Peyer's patch (tissue), 4 donors: ENCODE measurements at regions not wholly inside any gene's neighbourhood (a gene's known extent, or its start where the extent isn't known, plus 50 kb on each side); places are given as distances from the start of the nearest gene placed in this dataset.
A peak's percentile ranks its signal among the peaks of the same experiment; 100 is the strongest.

Experiments used
- DNase-seq, 3 donors: peaks; one replicate each; pipeline ENCODE4 v3.0.0-alpha.2; 2017 to 2019
- H3K27ac ChIP-seq, 4 donors: fragments of 200-600 bp; sonication (generic); one replicate each; pipeline ENCODE4 v1.5.1; 2016 to 2019
- H3K27me3 ChIP-seq, 2 donors: fragments of 200-600 bp; sonication (generic); one replicate each; pipeline ENCODE4 v1.5.1; 2019
- H3K36me3 ChIP-seq, 3 donors: fragments of 200-600 bp; sonication (generic); one replicate each; pipeline ENCODE4 v1.5.1; 2016 to 2019
- H3K4me1 ChIP-seq, 4 donors: fragments of 200-600 bp; sonication (generic); one replicate each; pipeline ENCODE4 v1.5.1; 2016 to 2019
- H3K4me3 ChIP-seq, 4 donors: fragments of 200-600 bp; sonication (generic); 1 replicate in 3 of 4; 2 replicates in 1 of 4; pipeline ENCODE4 v1.5.1; 2016 to 2019; ENCODE audit warnings: mild to moderate bottlenecking in 1 of 4
- H3K9me3 ChIP-seq, 4 donors: fragments of 200-600 bp; sonication (generic); one replicate each; pipeline ENCODE4 v1.5.1; 2016 to 2019; ENCODE audit warnings: mild to moderate bottlenecking in 1 of 4
- CTCF ChIP-seq, 6 experiments: fragments of 450-650 bp in 4 of 6; fragments of 200-600 bp in 2 of 6; sonication (generic) in 1 of 6; IDR thresholded peaks; one replicate each; pipeline ENCODE4 v1.5.1; 2017 to 2019; ENCODE audit warnings: antibody characterized with exemption in 6 of 6, mild to moderate bottlenecking in 3 of 6, moderate library complexity in 1 of 6
- POLR2A ChIP-seq, 2 donors: fragments of 450-650 bp; IDR thresholded peaks; one replicate each; pipeline ENCODE4 v1.5.1; 2017; ENCODE audit warnings: antibody characterized with exemption in 2 of 2, mild to moderate bottlenecking in 2 of 2, moderate library complexity in 2 of 2

GRCh38 chr3:44045476-44046275 lies 196.0 kb upstream of the TOPAZ1 start:
- no peaks in the 10 kb centered on the region for H3K4me1 ChIP-seq
- no peaks in the 10 kb centered on the region for H3K27me3 ChIP-seq
- TF ChIP-seq POLR2A (IDR thresholded peaks at IDR 0.05) (no peak), CTCF (IDR thresholded peaks at IDR 0.05) (no peak)
- H3K36me3 ChIP-seq, result no peaks in the 10 kb centered on the region
- H3K4me3 ChIP-seq, result no peak overlapping the region
- DNase-seq, result peak in 2 of 3 donors; percentile 74 to 85
- H3K27ac ChIP-seq, result no peak overlapping the region
- H3K9me3 ChIP-seq, result no peaks in the 10 kb centered on the region

- H3K4me1 ChIP-seq, result no peaks in the 10 kb centered on the region
- no peaks in the 10 kb centered on the region for H3K9me3 ChIP-seq
- TF ChIP-seq POLR2A (IDR thresholded peaks at IDR 0.05) (no peak), CTCF (IDR thresholded peaks at IDR 0.05) (no peak)
- no peaks in the 10 kb centered on the region for H3K36me3 ChIP-seq
- no peaks in the 10 kb centered on the region for H3K27me3 ChIP-seq
- H3K4me3 ChIP-seq, result no peak overlapping the region
- DNase-seq, result no peak
- no peak overlapping the region for H3K27ac ChIP-seq
These were observed 193.9 kb upstream of the TOPAZ1 start for GRCh38 chr3:44047796-44048195.

- H3K36me3 ChIP-seq, result no peaks in the 10 kb centered on the region
- no peak overlapping the region for H3K4me3 ChIP-seq
- no peaks in the 10 kb centered on the region for H3K4me1 ChIP-seq
- H3K27me3 ChIP-seq, result no peaks in the 10 kb centered on the region
- H3K9me3 ChIP-seq, result no peaks in the 10 kb centered on the region
- DNase-seq, result no peak
- no peak overlapping the region for H3K27ac ChIP-seq
- TF ChIP-seq CTCF (IDR thresholded peaks at IDR 0.05) (no peak), POLR2A (IDR thresholded peaks at IDR 0.05) (no peak)
These were observed 193.3 kb upstream of the TOPAZ1 start for GRCh38 chr3:44048196-44048924.

GRCh38 chr3:44048949-44049348 lies 192.7 kb upstream of the TOPAZ1 start:
- Histone ChIP-seq H3K27ac (no peak overlapping the region), H3K36me3 (no peaks in the 10 kb centered on the region), H3K27me3 (no peaks in the 10 kb centered on the region), H3K4me3 (no peak overlapping the region), H3K9me3 (no peaks in the 10 kb centered on the region), H3K4me1 (no peaks in the 10 kb centered on the region)
- no peak for DNase-seq
- TF ChIP-seq POLR2A (IDR thresholded peaks at IDR 0.05), result no peak
- no peak for TF ChIP-seq CTCF (IDR thresholded peaks at IDR 0.05)

- Histone ChIP-seq H3K4me1 (no peaks in the 10 kb centered on the region), H3K27me3 (no peaks in the 10 kb centered on the region), H3K4me3 (no peak overlapping the region), H3K27ac (no peak overlapping the region), H3K36me3 (no peaks in the 10 kb centered on the region), H3K9me3 (no peaks in the 10 kb centered on the region)
- no peak for DNase-seq
- TF ChIP-seq POLR2A (IDR thresholded peaks at IDR 0.05) (no peak), CTCF (IDR thresholded peaks at IDR 0.05) (no peak)
These were observed 191.6 kb upstream of the TOPAZ1 start for GRCh38 chr3:44050101-44050500.
